Fibroblast of lung (primary cell): ENCODE measurements at regions not wholly inside any gene's neighbourhood (a gene's known extent, or its start where the extent isn't known, plus 50 kb on each side); places are given as distances from the start of the nearest gene placed in this dataset.

Experiments
- CTCF ChIP-seq, 2 donors: IDR thresholded peaks in 1 of 2; conservative IDR thresholded peaks in 1 of 2; 1 replicate in 1 of 2; 2 replicates in 1 of 2; pipeline ENCODE4 v1.5.1; 2011 to 2012; ENCODE audit warnings: low read length in 2 of 2, control low read depth in 1 of 2, inconsistent platforms in 1 of 2, low read depth in 1 of 2, mild to moderate bottlenecking in 1 of 2
- EZH2 ChIP-seq: IDR thresholded peaks from 2 replicates; pipeline ENCODE4 v1.5.1; 2012; ENCODE audit warnings: low read length, control low read depth, mild to moderate bottlenecking; ENCODE audit errors: missing control alignments

GRCh38 chr1:11374748-11375110 lies 101.7 kb downstream of the UBIAD1 start:
- TF ChIP-seq CTCF (conservative IDR thresholded peaks at IDR 0.05 in 1 of 2, IDR thresholded peaks at IDR 0.05 in 1 of 2; ENCODE audit: low read depth in 1 of 2, low read length in 2 of 2) (no peak), EZH2 (no peak)
